A549 (cell line): ENCODE measurements at regions not wholly inside any gene's neighbourhood (a gene's known extent, or its start where the extent isn't known, plus 50 kb on each side); places are given as distances from the start of the nearest gene placed in this dataset.

Source experiments
- CBX2 ChIP-seq: fragments of 200-600 bp; sonication (generic); IDR thresholded peaks from 2 replicates; pipeline ENCODE4 v1.6.1; 2016; ENCODE audit warnings: low read depth, mild to moderate bottlenecking, borderline replicate concordance
- CEBPB ChIP-seq, 2 experiments: fragments of >200 bp in 1 of 2; sonication (Bioruptor Twin) in 1 of 2; formaldehyde crosslinking in 1 of 2; IDR thresholded peaks; 2 replicates each; pipeline ENCODE4 v1.6.1; 2012 to 2016
- CHD4 ChIP-seq: fragments of 200-600 bp; sonication (generic); IDR thresholded peaks from 2 replicates; pipeline ENCODE4 v1.6.1; 2016; ENCODE audit warnings: antibody characterized with exemption, mild to moderate bottlenecking, borderline replicate concordance
- FOSB ChIP-seq: fragments of 250-450 bp; sonication (Bioruptor Pico); IDR thresholded peaks from 2 replicates; pipeline ENCODE4 v1.5.0; 2020; ENCODE audit warnings: mild to moderate bottlenecking, moderate library complexity
- HDAC2 ChIP-seq: fragments of 200-600 bp; sonication (generic); IDR thresholded peaks from 2 replicates; pipeline ENCODE4 v1.6.1; 2016
- HOXB13 ChIP-seq: fragments of 250-450 bp; sonication (Bioruptor Pico); IDR thresholded peaks from 2 replicates; pipeline ENCODE4 v1.5.0; 2020; ENCODE audit warnings: low read depth, mild to moderate bottlenecking, moderate library complexity
- HOXB5 ChIP-seq: fragments of 250-450 bp; sonication (Bioruptor Pico); IDR thresholded peaks from 2 replicates; pipeline ENCODE4 v1.5.0; 2020; ENCODE audit warnings: mild to moderate bottlenecking, moderate library complexity
- POLR2A ChIP-seq: IDR thresholded peaks from 2 replicates; pipeline ENCODE4 v1.6.1; 2012; ENCODE audit warnings: mild to moderate bottlenecking, low read length
- POLR2AphosphoS2 ChIP-seq: conservative IDR thresholded peaks from 2 replicates; pipeline ENCODE4 v1.6.1; 2012; ENCODE audit warnings: low read length, improper control_type of control experiment, inconsistent platforms
- RNF2 ChIP-seq: fragments of 200-600 bp; sonication (generic); IDR thresholded peaks from 2 replicates; pipeline ENCODE4 v1.6.1; 2016; ENCODE audit warnings: low read depth, mild to moderate bottlenecking, antibody characterized with exemption, moderate library complexity, borderline replicate concordance
- TF ChIP-seq, protein P1 (sequence below): fragments of >200 bp; sonication (Bioruptor Twin); formaldehyde crosslinking; IDR thresholded peaks from 3 replicates; pipeline ENCODE4 v1.5.1; 2016

DNA sequence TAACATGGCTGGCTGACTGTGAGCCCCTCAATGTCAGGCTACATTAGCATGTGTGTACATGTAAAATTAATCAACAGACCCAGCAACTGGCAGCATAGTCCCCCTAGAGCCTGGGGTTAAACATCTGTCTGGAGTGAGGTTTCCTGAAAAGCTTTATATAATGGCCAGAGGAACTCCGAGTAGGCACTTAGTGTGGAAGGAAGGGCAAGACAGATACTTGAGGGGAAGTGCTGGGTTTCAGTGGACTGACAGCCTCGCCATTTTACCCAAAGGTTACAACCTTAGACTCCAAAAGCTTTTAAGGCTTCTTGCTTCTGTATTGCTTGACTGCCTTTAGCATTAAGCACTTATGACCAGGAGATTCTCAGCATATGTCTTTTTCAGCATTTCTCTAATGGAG, 430.8 kb downstream of the FLRT2 start:
- no peak for TF ChIP-seq HDAC2
- no peak for TF ChIP-seq HOXB5
- no peak for TF ChIP-seq RNF2
- TF ChIP-seq CBX2: no peak
- no peak for TF ChIP-seq CEBPB (IDR thresholded peaks at IDR 0.05)
- TF ChIP-seq CHD4: no peak
- TF ChIP-seq, protein P1, sequence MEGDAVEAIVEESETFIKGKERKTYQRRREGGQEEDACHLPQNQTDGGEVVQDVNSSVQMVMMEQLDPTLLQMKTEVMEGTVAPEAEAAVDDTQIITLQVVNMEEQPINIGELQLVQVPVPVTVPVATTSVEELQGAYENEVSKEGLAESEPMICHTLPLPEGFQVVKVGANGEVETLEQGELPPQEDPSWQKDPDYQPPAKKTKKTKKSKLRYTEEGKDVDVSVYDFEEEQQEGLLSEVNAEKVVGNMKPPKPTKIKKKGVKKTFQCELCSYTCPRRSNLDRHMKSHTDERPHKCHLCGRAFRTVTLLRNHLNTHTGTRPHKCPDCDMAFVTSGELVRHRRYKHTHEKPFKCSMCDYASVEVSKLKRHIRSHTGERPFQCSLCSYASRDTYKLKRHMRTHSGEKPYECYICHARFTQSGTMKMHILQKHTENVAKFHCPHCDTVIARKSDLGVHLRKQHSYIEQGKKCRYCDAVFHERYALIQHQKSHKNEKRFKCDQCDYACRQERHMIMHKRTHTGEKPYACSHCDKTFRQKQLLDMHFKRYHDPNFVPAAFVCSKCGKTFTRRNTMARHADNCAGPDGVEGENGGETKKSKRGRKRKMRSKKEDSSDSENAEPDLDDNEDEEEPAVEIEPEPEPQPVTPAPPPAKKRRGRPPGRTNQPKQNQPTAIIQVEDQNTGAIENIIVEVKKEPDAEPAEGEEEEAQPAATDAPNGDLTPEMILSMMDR: no peak
- no peak for TF ChIP-seq POLR2A
- no peak for TF ChIP-seq HOXB13
- TF ChIP-seq FOSB (CRISPR knock-in tag): no peak
- TF ChIP-seq POLR2AphosphoS2: no peak
